Superior temporal gyrus (tissue), 1 donor: ENCODE measurements at regions not wholly inside any gene's neighbourhood (a gene's known extent, or its start where the extent isn't known, plus 50 kb on each side); places are given as distances from the start of the nearest gene placed in this dataset.

Experiments
- DNase-seq: peaks from one replicate; pipeline ENCODE4 v3.0.0-alpha.2; 2016; ENCODE audit errors: extremely low spot score

DNA sequence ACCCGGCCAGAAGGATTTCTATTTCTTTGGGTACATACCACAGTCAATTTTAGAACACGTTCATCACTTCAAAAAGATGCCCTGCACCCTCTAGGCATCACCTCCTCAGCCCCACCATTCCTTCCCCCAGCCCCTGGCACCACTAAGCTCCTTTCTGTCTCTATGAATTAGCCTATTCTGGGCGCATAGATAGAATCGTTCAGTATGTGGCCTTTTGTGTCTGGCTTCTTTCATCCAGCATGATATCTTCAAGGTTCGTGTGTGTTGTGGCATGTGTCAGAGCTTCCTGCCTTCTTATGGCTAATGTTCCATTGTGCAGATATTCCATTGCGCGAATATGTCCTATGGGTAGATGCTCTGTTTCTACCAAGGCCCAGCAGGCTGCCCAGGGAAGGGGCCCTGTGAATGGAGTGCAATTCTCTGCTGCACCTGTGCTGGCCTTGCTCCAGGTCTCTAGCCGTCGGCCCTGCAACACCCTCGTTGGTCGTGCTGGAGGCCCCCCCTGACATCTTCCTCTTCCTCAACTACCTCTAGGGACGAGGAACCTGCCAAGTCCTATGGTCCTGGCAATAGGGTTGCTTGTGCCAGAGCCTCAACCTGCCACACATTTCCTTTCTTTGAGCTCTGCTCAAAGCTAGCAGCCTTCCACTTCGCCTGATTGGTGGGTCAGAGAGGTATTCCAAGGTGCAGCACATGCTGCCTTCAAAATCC lies 113.5 kb downstream of the RIPK4 start:
- DNase-seq, result no peak

DNA sequence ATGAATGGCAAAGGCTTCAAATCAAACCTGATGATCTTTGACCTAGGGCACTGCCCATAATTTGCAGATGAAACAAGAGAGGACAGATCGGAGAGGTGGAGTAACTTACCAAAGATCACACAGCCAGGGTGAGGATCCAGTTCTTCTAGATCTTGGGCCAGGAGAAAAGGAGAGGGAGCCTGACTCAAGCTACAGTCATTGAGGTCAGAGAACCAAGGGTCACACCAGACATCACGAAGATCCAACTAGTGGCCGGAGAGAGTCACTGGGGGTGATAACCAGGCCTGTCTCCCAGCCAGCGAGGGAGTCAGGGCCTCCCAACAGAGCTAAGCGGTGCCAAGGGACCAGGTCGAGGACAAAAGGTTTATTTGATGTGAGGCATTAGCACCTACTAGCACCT lies 115.0 kb downstream of the RIPK4 start:
- no peak for DNase-seq

DNA sequence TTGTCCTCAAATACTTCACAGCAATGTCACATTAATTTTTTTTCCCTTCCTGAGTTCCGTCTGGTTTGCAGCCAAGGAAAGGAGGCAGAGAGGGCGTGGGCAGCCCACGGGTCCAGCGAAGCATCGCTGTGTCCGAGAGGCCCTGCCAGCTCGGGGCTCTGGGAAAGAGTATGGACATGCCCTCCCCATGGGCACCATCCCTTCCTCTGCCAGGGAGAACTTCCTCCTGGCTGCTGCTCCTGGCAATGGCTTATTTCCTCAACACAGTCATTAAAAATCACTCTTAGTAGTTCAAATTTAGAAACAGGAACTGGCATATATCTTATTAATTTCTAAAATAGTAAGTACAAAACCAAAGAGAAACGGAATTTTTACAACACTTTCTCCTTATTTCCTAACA lies 115.4 kb downstream of the RIPK4 start:
- DNase-seq, result no peak

DNA sequence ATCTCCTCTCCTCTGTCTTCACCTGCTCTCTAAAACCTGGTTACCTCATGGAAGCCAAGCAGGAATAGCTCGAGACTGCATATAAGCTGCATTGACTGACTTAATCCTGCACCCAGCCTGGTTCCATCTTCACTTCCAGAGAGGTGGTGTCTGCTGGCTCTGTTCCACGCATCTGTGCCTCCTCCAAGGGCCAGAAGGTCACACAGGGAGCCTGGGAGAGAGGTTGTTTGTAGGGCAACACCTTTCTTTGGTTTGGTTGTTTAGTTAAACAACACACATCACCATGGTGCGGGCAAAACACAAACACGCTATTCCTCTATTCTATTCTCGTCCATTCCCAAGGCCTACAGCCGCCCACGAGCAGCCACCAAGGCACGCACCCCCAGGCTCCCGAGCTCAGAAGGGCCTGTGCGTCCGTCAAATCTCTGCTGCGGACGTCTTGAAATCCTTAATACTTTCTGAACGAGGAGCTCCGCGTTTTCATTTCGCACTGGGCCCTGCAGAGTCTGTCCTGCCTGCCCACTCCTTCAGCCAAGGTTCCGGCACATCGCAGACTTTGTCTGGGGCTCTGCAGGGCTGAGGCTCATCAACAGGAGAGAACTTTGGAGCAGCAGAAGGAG lies 116.2 kb downstream of the RIPK4 start:
- DNase-seq, result no peak

DNA sequence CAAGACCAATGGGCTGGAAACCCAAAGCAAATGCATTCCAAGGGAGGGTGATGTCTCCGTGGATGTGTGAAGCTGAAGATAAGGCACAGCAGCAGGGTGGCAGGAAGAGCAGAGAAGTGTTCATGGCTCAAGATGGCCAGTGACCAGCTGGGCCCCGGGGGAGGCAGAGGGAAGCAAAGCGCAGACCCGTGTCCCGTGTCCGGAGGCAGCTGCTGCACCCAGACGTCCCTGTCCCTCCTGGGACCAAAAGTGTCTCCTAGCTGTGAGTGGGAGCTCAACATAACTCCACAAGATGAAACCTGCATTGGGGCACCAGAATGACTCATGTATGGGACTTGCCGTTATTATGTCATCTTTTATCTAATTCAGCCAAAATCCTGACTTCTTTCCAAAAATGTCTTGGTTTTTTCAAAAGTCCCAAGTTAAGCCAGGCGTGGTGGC lies 118.2 kb downstream of the RIPK4 start:
- no peak for DNase-seq

DNA sequence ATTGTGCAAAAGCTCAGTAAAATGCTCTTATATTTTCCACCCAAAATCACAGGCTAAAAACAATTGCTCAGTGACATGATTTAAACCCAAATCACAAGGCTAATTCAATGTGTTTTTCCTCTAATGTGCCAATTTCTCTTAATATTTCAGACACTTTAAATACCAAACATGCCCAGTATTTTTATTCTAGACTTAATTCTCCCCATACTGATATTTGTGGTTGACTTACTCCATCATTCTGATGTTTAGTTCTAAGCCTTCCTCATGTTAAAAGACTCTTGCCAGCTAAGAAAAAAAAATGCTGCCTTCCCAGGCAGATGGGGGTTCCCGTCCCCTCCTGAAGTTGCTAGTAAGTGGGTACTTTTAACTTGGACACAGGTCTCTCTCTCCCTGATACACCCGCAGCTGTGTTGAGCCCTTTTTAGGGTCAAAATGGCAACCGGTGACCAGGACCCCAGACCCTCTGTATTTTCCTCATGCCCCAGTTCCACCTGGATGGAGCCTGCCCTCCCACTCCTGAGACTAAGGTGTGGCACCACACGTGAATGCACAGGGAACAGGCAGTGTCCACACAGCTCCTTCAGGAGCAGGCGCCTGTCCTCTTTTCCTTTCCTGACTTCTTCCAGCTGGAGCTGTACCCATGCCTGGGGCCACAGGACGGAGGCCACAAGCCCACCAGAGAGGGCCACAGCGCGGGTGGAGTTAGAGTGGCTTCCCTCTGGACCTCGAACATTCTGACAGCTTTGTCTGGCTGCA lies 118.9 kb downstream of the RIPK4 start:
- no peak for DNase-seq

DNA sequence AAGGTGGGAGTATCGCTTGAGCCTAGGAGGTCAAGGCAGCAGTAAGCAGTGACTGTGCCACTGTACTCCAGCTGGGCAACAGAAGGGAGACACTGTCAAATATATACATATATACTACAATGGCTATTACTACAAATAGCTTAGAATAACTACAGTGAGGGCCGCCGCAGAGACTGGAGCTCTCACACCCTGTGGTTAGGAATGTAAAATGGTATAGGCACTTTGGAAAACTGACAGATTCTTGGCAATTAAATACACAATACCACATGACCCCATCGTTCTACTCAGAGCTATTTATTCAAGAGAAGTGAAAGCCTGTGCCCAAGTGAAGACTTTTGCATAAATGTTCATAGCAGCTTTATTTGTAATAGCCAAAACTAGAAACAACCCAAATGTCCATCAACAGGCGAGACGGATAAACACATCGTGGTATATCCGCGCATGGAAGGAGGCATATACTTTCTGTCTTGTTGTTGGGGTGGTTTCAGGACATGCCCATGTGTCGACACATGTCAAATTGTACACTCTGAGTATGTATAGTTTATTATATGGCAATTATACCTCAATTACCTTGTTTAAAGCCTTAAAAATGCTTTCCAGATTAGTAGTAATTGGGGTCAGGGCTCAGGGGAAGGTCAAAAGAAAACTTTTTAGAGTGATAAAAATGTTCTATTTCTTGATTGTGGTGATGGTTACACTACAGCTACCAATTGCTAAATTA lies 123.4 kb downstream of the RIPK4 start:
- DNase-seq, result no peak

DNA sequence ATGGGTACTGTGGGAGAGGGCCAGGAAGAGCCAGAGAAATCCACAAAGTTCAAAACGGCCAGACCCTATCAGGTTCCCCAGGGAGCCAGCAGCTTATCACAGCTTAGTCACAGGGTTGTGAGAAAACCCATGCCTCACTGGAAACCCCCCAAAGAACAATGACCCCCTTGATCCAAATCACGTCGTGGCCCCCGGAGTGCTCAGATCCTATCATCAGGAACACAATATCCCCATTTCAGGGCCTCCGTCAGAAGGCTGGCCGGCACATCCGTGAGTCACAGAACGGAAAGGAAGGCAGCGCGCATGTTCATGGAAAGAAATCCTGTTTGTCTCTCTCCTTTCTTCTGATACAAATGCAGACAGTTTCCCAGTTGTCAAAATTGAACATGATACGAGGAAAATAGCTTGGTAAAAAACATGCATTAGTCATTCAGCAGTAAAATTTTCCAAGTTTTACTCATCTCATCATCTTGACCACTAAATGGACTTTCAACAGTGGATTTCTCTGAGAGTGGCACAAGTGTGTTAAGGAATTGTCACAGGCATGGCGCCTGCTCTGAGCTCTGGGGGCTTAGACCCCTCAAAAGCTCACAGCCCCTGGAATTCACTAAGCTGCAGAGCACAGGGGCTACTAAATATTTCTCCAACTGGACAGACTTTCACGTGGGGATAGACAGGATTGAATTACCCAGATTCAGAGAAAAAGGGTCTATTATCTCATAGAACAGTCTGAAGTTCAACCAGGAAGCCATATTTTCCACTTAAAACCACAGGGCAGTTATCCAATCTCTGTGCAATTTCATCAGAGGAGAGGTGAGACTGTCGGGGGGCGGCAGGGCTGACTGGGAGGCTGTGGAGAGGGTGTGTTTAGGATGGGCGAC lies 124.8 kb downstream of the RIPK4 start:
- DNase-seq, result peak; percentile 53

DNA sequence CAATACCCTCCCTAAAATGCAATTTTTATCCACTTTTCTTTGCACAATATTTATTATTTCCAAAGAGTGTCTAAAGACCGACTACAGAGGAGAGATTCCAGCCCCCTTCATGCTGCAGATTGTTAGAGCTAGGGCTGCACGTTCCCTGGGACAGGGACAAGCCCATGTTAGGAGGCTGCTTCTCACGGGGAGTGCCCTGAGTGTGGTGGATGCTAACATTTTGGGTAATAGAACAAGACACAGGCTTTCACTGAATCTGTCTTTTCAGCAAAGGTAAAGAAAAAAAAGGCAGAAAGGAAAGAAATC lies 125.4 kb downstream of the RIPK4 start:
- no peak for DNase-seq

DNA sequence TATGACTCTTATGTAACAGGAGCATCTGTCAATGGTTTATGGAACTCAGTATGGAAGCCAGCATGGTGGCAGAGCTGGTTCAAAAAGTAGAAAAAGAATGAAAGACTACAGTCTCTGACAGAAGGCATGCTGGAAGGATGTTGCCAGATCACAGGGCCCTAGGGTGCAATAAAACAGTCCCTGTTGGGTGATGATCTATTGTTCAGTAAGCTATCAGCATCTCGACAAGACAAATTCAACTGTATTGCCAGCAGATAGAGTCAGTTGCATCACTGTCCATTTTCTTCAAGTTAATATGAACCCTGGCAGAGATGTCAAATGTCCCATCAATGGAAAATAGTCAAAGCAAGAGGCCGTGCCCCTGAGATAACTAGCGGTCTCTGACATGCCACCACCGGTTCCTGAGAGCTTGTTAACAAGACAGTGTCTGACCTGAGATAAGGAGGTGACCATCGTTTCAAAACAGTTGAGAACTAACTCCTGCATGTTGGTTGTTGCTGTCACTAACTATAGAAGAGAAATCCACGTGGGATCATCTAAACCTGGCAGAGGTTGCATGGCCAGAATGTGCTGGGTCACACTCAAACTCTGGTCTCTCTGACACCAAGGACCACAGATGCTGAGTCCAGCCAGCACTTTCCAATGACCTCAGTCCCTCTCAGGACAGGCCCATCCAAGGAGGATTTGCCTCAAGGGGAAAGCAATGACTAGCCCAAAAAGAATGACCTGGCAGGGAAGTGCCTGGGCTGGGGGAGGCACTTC lies 125.9 kb downstream of the RIPK4 start:
- DNase-seq, result peak; percentile 14

DNA sequence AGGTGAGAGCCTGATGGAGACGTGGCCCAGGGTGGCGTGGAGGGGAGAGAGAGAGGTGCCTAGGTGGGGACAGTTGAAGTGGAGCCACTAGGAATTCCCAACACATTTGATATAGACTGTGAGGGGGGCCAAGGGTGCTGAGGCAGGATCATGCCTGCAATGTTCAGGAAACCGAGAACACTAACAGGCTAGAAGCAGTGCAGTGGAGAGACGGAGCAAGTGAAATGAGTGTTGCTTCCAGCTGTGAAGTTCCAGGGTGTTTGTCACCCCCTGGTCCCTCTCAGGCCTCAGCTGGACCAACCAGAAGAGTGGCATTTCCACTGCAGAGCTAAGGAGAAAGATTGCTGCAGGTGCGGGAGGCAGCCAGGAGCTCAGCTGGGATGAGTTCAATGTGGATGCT lies 127.1 kb downstream of the RIPK4 start:
- DNase-seq, result no peak

DNA sequence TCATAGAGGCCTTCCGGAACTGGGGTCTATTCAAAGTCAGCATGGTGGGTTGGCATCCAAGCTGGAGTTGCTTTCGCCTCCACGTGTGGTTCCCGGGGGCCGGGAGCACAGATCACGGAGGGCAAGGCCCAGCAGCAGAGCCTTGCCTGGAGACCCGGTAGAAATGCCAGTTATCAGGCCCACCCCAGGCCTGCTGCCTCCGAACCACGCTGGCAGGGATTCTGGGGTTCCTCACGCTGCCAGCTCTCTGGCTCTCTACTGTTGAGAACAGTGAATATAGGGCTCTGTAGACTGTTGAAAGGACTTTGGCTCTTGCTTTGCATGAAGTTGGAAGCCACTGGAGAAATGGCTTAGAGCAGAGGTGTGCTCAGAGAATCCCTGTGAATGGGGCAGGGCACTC lies 127.5 kb downstream of the RIPK4 start:
- no peak for DNase-seq

DNA sequence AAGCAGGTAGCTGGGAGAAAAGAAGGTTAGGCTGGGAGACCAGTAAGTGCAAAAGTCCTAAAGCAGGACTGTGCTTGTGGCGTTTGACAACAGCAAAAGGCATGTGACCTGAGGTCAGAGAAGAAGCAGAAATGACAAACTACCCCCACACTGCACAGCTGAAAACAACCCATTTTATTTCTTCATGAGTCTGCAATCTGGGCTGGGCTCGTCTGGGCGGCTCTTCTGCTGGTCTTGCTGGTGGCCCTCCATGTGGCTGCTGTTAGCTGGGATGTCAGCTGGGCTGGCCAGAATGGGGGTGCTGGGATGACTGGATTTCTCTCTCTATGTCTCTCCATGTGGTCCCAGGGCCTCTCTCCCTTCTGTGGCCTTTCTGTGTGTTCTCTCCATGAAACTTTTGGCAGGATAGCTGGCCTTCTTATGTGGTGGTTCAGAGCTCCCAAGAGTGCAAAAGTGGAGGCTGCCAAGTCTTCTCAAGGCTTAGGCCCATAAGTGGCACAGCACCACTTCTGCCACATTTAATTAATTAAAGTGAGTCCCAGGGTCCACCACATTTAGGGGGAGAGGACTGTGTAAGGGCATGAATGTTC lies 128.6 kb downstream of the RIPK4 start:
- DNase-seq, result no peak

DNA sequence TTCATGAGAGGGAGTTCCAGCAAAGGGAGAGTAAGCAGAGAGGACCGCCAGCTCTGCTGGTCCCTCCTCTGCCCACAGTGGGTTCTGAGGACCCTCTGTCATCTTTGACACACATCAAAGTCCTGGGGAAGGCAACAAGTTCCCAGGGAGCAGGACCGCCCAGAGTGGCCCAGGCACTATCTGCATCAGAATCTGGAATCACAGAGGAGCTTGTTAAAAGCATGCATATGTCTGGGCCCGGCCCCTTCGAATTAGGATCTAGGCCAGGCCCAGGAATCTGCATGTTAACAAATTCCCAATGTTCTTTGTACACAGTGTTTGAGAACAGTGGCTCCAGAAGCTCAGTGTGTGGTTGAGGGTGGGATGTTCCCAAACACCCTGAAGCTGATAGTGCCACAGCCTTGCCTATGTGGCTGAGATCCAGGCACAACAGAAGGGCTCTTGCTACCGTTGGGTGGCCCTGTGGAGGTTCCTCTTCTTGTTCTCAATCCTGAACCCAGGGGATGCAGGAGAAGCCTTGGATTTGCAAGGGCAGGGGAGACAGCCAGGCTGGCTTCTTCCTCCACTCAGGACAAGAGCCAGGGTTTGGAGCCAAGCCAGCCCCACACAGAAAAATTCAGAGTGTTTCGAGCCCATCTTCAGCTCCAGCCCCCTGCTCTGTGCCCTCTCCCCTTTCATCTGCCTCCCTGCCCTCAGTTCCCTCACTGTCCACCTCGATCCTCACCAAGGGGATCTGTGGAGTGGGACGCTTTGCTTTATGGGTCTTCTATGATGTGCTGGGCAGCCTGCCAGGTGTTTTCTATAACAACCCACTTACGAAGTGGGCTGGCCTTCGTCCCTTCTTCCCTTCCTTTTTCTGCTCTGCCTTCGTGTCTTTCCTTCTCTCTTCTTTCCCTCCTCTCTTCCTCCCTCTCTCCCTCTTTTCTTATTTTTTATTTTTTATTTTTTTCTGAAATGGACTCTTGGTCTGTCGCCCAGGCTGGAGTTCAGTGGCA lies 129.0 kb upstream of the TMPRSS2 start:
- DNase-seq, result no peak

DNA sequence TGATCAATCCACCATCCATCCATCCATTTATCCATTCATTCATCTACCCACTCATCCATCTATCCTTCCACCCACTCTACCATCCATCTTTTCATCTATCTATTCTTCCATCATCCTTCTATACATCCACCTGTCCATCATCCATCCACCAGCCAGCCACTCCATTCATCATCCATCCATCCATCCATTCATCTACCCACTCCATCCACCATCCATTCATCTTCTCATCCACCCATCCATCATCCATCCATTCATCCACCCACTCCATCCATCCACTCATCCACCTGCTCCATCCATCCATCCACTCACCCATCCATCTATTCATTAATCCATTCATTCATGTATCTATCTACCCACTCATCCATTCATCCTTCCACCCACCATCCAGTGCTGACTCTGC lies 127.9 kb upstream of the TMPRSS2 start:
- DNase-seq, result no peak

DNA sequence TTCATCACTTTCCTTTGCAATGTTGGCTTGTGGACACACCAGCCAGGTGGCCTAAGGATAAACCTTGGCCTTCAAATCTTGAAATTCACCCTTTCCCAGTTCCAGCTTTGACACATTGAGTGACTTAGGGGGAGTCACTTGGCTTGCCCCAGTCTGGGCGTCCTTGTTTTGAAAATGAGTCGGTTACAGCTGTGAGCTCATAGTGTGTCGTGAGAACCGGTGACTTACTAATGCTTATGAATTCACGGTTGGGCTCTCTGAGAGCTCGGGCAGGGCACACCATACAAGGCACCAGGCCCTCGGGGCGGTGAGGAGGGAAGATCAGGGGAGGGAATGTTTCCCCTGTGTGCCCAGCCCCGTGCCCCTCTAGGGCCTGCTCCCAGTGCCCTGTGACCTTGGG lies 126.9 kb upstream of the TMPRSS2 start:
- no peak for DNase-seq

DNA sequence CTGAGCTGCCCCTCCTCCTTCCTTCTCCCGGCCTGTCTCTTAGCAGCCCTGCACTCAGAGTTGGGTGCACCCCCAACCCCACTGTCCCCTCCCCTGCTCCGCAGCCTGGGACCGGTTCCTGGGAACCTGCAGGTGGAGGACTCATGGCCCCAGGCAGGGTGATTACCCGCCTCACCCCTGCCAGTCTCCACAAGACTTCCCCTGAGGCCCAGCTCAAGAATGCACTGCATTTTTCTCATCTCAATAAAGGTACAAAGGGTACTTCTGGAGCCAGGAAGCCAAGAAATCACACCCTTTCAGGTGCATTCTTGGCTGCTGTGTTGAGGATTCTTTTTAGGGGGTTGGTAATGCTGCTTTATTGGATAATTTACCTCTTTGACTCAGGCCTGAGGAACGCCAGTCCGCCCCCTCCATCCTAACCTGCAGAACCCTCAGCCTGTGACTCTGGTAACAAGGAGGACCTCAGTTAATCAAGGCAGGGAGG lies 126.3 kb upstream of the TMPRSS2 start:
- no peak for DNase-seq

DNA sequence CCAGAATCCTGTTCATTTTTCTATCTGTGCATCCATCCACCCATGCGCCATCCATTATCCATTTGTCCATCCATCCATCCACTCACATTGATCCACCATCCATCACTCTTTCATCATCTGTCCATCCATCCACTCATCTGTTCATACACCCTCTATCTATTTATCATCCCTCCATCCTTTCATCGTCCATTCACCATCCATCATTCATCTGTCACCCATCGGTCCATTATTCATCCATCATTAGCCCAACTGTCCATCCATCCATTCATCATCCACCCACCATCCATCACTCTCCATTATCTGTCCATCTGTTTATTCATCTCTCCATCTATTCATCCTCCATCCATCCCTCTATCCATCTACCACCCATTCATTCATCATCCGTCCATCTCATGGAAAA lies 125.7 kb upstream of the TMPRSS2 start:
- DNase-seq, result no peak
